Activated naive CD4-positive, alpha-beta T cell treated with anti-CD3 and anti-CD28 coated beads, Interleukin-2, amount 50 U/mL, for 72 hours (primary cell): ENCODE measurements at regions not wholly inside any gene's neighbourhood (a gene's known extent, or its start where the extent isn't known, plus 50 kb on each side); places are given as distances from the start of the nearest gene placed in this dataset.
"Not testable (repeated sequence)": the region's sequence is repeated elsewhere in the genome, so short reads cannot be mapped to it uniquely, and the experiment has no call there.

Source experiments
- ATAC-seq, 2 donors: fragments of 150-1000 bp; cut with Tn5 transposase; 2 replicates each; pipeline ENCODE4 v1.10.0; 2021; ENCODE audit warnings: mild to moderate bottlenecking in 2 of 2, moderate library complexity in 2 of 2
- DNase-seq, 2 donors: peaks; one replicate each; pipeline ENCODE4 v3.0.0; 2021 to 2022; ENCODE audit warnings: low spot score in 2 of 2
- H3K27ac Mint-ChIP-seq, 2 donors: one replicate each; pipeline ENCODE4 v1.8.0; 2022; ENCODE audit warnings: mild to moderate bottlenecking in 2 of 2, mixed read lengths in 2 of 2
- H3K36me3 Mint-ChIP-seq, 2 donors: one replicate each; pipeline ENCODE4 v1.8.0; 2022; ENCODE audit warnings: mixed read lengths in 2 of 2
- H3K9me3 Mint-ChIP-seq, 2 donors: one replicate each; pipeline ENCODE4 v1.8.0; 2022; ENCODE audit warnings: mixed read lengths in 2 of 2

GRCh38 chr2:126952216-126952615, 53.5 kb downstream of the TEX51 start:
- no peaks in the 10 kb centered on the region for H3K9me3 Mint-ChIP-seq
- DNase-seq (no peak), ATAC-seq (no peak)
- no peak overlapping the region for H3K27ac Mint-ChIP-seq
- no peaks in the 10 kb centered on the region for H3K36me3 Mint-ChIP-seq

- ATAC-seq (no peak), DNase-seq (no peak)
- no peaks in the 10 kb centered on the region for H3K9me3 Mint-ChIP-seq
- H3K36me3 Mint-ChIP-seq = no peaks in the 10 kb centered on the region
- no peak overlapping the region for H3K27ac Mint-ChIP-seq
Observed at GRCh38 chr2:126953483-126953882, 54.8 kb downstream of the TEX51 start.

- no peak for DNase-seq
- no peaks in the 10 kb centered on the region for H3K36me3 Mint-ChIP-seq
- H3K9me3 Mint-ChIP-seq = no peaks in the 10 kb centered on the region
- no peak for ATAC-seq
- no peak overlapping the region for H3K27ac Mint-ChIP-seq
Observed at GRCh38 chr2:126954831-126955230, 56.1 kb downstream of the TEX51 start.

- H3K9me3 Mint-ChIP-seq, H3K27ac Mint-ChIP-seq, ATAC-seq, DNase-seq, H3K36me3 Mint-ChIP-seq: not testable (repeated sequence)
Observed at GRCh38 chr2:126956773-126957172, 58.1 kb downstream of the TEX51 start.

- peaks cover 5 to 7% of the 10 kb centered on the region in 2 donors for H3K36me3 Mint-ChIP-seq
- peaks cover 5 to 8% of the 10 kb centered on the region in 2 donors for H3K9me3 Mint-ChIP-seq
- ATAC-seq (no peak), DNase-seq (no peak)
- H3K27ac Mint-ChIP-seq = no peak overlapping the region
Observed at GRCh38 chr2:126963390-126963789, 64.7 kb downstream of the TEX51 start.

- DNase-seq (no peak), ATAC-seq (no peak)
- no peaks in the 10 kb centered on the region for H3K9me3 Mint-ChIP-seq
- H3K36me3 Mint-ChIP-seq = no peaks in the 10 kb centered on the region
- no peak overlapping the region for H3K27ac Mint-ChIP-seq
Observed at GRCh38 chr2:126966601-126967000, 67.9 kb downstream of the TEX51 start.

- H3K9me3 Mint-ChIP-seq = no peaks in the 10 kb centered on the region
Observed at GRCh38 chr2:126970583-126970982, 71.9 kb downstream of the TEX51 start.

GRCh38 chr2:126971162-126971480, 72.4 kb downstream of the TEX51 start:
- Mint-ChIP-seq H3K36me3 (no peaks in the 10 kb centered on the region), H3K9me3 (no peaks in the 10 kb centered on the region), H3K27ac (no peak overlapping the region)
- ATAC-seq (no peak), DNase-seq (no peak)

More at GRCh38 chr2:126970583-126970982, 71.9 kb downstream of the TEX51 start:
- no peak for ATAC-seq
- Mint-ChIP-seq H3K36me3 (no peaks in the 10 kb centered on the region), H3K27ac (no peak overlapping the region)
- no peak for DNase-seq

GRCh38 chr2:126971481-126972278, 73.0 kb downstream of the TEX51 start:
- no peak overlapping the region for H3K27ac Mint-ChIP-seq
- ATAC-seq (peak; percentile 79 to 89), DNase-seq (peak; percentile 65 to 76)
- no peaks in the 10 kb centered on the region for H3K9me3 Mint-ChIP-seq
- H3K36me3 Mint-ChIP-seq = no peaks in the 10 kb centered on the region

- H3K27ac Mint-ChIP-seq = no peak overlapping the region
- no peak for DNase-seq
- no peaks in the 10 kb centered on the region for H3K9me3 Mint-ChIP-seq
- peak in 1 of 2 donors; percentile 9 for ATAC-seq
- H3K36me3 Mint-ChIP-seq = no peaks in the 10 kb centered on the region
Observed at GRCh38 chr2:126972279-126972626, 73.6 kb downstream of the TEX51 start.

GRCh38 chr2:126973745-126974144, 75.1 kb downstream of the TEX51 start:
- no peak for ATAC-seq
- H3K27ac Mint-ChIP-seq = no peak overlapping the region
- no peaks in the 10 kb centered on the region for H3K36me3 Mint-ChIP-seq
- no peaks in the 10 kb centered on the region for H3K9me3 Mint-ChIP-seq
- DNase-seq = no peak

GRCh38 chr2:126975671-126976655, 77.3 kb downstream of the TEX51 start:
- H3K9me3 Mint-ChIP-seq = no peaks in the 10 kb centered on the region
- no peaks in the 10 kb centered on the region for H3K36me3 Mint-ChIP-seq
- ATAC-seq (no peak), DNase-seq (no peak)
- H3K27ac Mint-ChIP-seq = no peak overlapping the region

- ATAC-seq = no peak
- Mint-ChIP-seq H3K36me3 (no peaks in the 10 kb centered on the region), H3K9me3 (no peaks in the 10 kb centered on the region), H3K27ac (no peak overlapping the region)
- no peak for DNase-seq
Observed at GRCh38 chr2:126976721-126977328, 78.1 kb downstream of the TEX51 start.

GRCh38 chr2:126978333-126978732, 79.6 kb downstream of the TEX51 start:
- DNase-seq (no peak), ATAC-seq (peak; percentile 29 to 92)
- Mint-ChIP-seq H3K27ac (no peak overlapping the region), H3K9me3 (no peaks in the 10 kb centered on the region), H3K36me3 (no peaks in the 10 kb centered on the region)

- H3K9me3 Mint-ChIP-seq = no peaks in the 10 kb centered on the region
- H3K36me3 Mint-ChIP-seq = no peaks in the 10 kb centered on the region
- ATAC-seq (no peak), DNase-seq (no peak)
- H3K27ac Mint-ChIP-seq = no peak overlapping the region
Observed at GRCh38 chr2:126979039-126980003, 80.6 kb downstream of the TEX51 start.

GRCh38 chr2:126981476-126981875, 82.8 kb downstream of the TEX51 start:
- ATAC-seq (no peak), DNase-seq (no peak)
- H3K9me3 Mint-ChIP-seq = no peaks in the 10 kb centered on the region
- no peak overlapping the region for H3K27ac Mint-ChIP-seq
- H3K36me3 Mint-ChIP-seq = no peaks in the 10 kb centered on the region
